H9 (cell line): ENCODE measurements at regions not wholly inside any gene's neighbourhood (a gene's known extent, or its start where the extent isn't known, plus 50 kb on each side); places are given as distances from the start of the nearest gene placed in this dataset.

Experiments used
- DNase-seq: peaks from one replicate; pipeline ENCODE4 v3.0.0-alpha.2; 2017
- H2AFZ ChIP-seq: one replicate; pipeline ENCODE4 v1.6.1; 2013; ENCODE audit warnings: mild to moderate bottlenecking, low read length, control low read depth, moderate library complexity
- H2AK5ac ChIP-seq: 2 replicates; pipeline ENCODE4 v1.6.1; 2013; ENCODE audit warnings: low read length, control low read depth, mixed read lengths; ENCODE audit not compliant: insufficient read length
- H2BK120ac ChIP-seq: one replicate; pipeline ENCODE4 v1.6.1; 2013; ENCODE audit warnings: low read depth, mild to moderate bottlenecking, low read length, control low read depth, inconsistent platforms; ENCODE audit not compliant: poor library complexity, severe bottlenecking
- H2BK12ac ChIP-seq: 2 replicates; pipeline ENCODE4 v1.6.1; 2013; ENCODE audit warnings: low read length, control low read depth, mixed read lengths, low read depth; ENCODE audit not compliant: insufficient read length
- H2BK15ac ChIP-seq: 2 replicates; pipeline ENCODE4 v1.6.1; 2013; ENCODE audit warnings: low read depth, low read length, control low read depth
- H2BK20ac ChIP-seq: one replicate; pipeline ENCODE4 v1.6.1; 2013; ENCODE audit warnings: low read depth, mild to moderate bottlenecking, low read length, control low read depth, inconsistent platforms; ENCODE audit not compliant: poor library complexity, severe bottlenecking
- H2BK5ac ChIP-seq: 2 replicates; pipeline ENCODE4 v1.6.1; 2013; ENCODE audit warnings: low read length, control low read depth, mixed read lengths; ENCODE audit not compliant: insufficient read length
- H3K14ac ChIP-seq: 2 replicates; pipeline ENCODE4 v1.6.1; 2013; ENCODE audit warnings: low read length, control low read depth; ENCODE audit not compliant: insufficient read depth
- H3K18ac ChIP-seq: 2 replicates; pipeline ENCODE4 v1.6.1; 2013; ENCODE audit warnings: low read depth, mild to moderate bottlenecking, mixed read lengths, low read length, control low read depth; ENCODE audit not compliant: insufficient read length
- H3K23ac ChIP-seq: 2 replicates; pipeline ENCODE4 v1.6.1; 2013; ENCODE audit warnings: low read length, control low read depth, mixed read lengths, low read depth; ENCODE audit not compliant: insufficient read length
- H3K23me2 ChIP-seq: 2 replicates; pipeline ENCODE4 v1.6.1; 2013; ENCODE audit warnings: low read depth, mild to moderate bottlenecking, mixed read lengths, low read length, control low read depth; ENCODE audit not compliant: insufficient read length, poor library complexity, severe bottlenecking
- H3K27ac ChIP-seq: 2 replicates; pipeline ENCODE4 v1.5.1; 2013; ENCODE audit warnings: low read length, control low read depth, mixed read lengths, low read depth; ENCODE audit not compliant: insufficient read length
- H3K27me3 ChIP-seq: 2 replicates; pipeline ENCODE4 v1.6.1; 2013; ENCODE audit warnings: low read length, control low read depth, inconsistent platforms; ENCODE audit not compliant: insufficient read depth
- H3K4ac ChIP-seq: 2 replicates; pipeline ENCODE4 v1.6.1; 2013; ENCODE audit warnings: low read depth, mild to moderate bottlenecking, control low read depth, inconsistent platforms, low read length, moderate library complexity
- H3K4me1 ChIP-seq: 2 replicates; pipeline ENCODE4 v1.6.1; 2013; ENCODE audit warnings: low read length, control low read depth, inconsistent platforms; ENCODE audit not compliant: insufficient read depth
- H3K4me2 ChIP-seq: 2 replicates; pipeline ENCODE4 v1.6.1; 2013; ENCODE audit warnings: low read length, control low read depth, mixed read lengths; ENCODE audit not compliant: insufficient read length, insufficient read depth
- H3K56ac ChIP-seq: 2 replicates; pipeline ENCODE4 v1.6.1; 2013; ENCODE audit warnings: low read depth, mild to moderate bottlenecking, mixed read lengths, low read length, control low read depth; ENCODE audit not compliant: insufficient read length
- H3K79me1 ChIP-seq: 2 replicates; pipeline ENCODE4 v1.6.1; 2013; ENCODE audit warnings: low read depth, mild to moderate bottlenecking, moderate library complexity, low read length, control low read depth, inconsistent platforms; ENCODE audit not compliant: insufficient read depth, poor library complexity, severe bottlenecking
- H3K79me2 ChIP-seq: 2 replicates; pipeline ENCODE4 v1.6.1; 2013; ENCODE audit warnings: low read length, control low read depth, inconsistent platforms; ENCODE audit not compliant: insufficient read depth
- H3K9ac ChIP-seq: 2 replicates; pipeline ENCODE4 v1.6.1; 2013; ENCODE audit warnings: low read length, control low read depth, mixed read lengths; ENCODE audit not compliant: insufficient read length; ENCODE audit errors: extremely low read depth
- H3K9me3 ChIP-seq: one replicate; pipeline ENCODE4 v1.6.1; 2013; ENCODE audit warnings: low read depth, low read length, inconsistent platforms; ENCODE audit not compliant: control insufficient read depth
- H3T11ph ChIP-seq: one replicate; pipeline ENCODE4 v1.6.1; 2013; ENCODE audit warnings: mild to moderate bottlenecking, low read length, control low read depth, inconsistent platforms
- H4K20me1 ChIP-seq: one replicate; pipeline ENCODE4 v1.6.1; 2013; ENCODE audit not compliant: control insufficient read depth, insufficient read length, insufficient read depth
- H4K5ac ChIP-seq: 2 replicates; pipeline ENCODE4 v1.6.1; 2013; ENCODE audit warnings: low read depth, mild to moderate bottlenecking, mixed read lengths, low read length, control low read depth; ENCODE audit not compliant: insufficient read length
- H4K8ac ChIP-seq: replicated peaks from 2 replicates; pipeline ENCODE4 v1.6.1; 2013; ENCODE audit warnings: low read length, control low read depth, mixed read lengths, low read depth; ENCODE audit not compliant: insufficient read length
- H4K91ac ChIP-seq: 2 replicates; pipeline ENCODE4 v1.6.1; 2013; ENCODE audit warnings: low read depth, mild to moderate bottlenecking, moderate library complexity, mixed read lengths, low read length, control low read depth; ENCODE audit not compliant: insufficient read length
- H3K27ac Mint-ChIP-seq, 3 experiments: 2 replicates in 2 of 3; 3 replicates in 1 of 3; pipeline ENCODE4 v1.8.0; 2020 to 2021; ENCODE audit warnings: mixed read lengths in 3 of 3, mild to moderate bottlenecking in 1 of 3, moderate library complexity in 1 of 3
- H3K27me3 Mint-ChIP-seq: 2 replicates; pipeline ENCODE4 v1.8.0; 2021; ENCODE audit warnings: low read depth, mild to moderate bottlenecking, moderate library complexity, mixed read lengths
- H3K36me3 Mint-ChIP-seq, 3 experiments: 2 replicates in 2 of 3; 3 replicates in 1 of 3; pipeline ENCODE4 v1.8.0; 2020 to 2021; ENCODE audit warnings: low read depth in 3 of 3, mixed read lengths in 3 of 3; ENCODE audit not compliant: insufficient read depth in 1 of 3
- H3K4me1 Mint-ChIP-seq, 2 experiments: 2 replicates each; pipeline ENCODE4 v1.8.0; 2020; ENCODE audit warnings: mixed read lengths in 2 of 2
- H3K4me3 Mint-ChIP-seq, 2 experiments: 2 replicates in 1 of 2; 3 replicates in 1 of 2; pipeline ENCODE4 v1.8.0; 2020 to 2021; ENCODE audit warnings: mild to moderate bottlenecking in 2 of 2, mixed read lengths in 2 of 2, moderate library complexity in 1 of 2
- H3K9me3 Mint-ChIP-seq, 2 experiments: 2 replicates in 1 of 2; 3 replicates in 1 of 2; pipeline ENCODE4 v1.8.0; 2020; ENCODE audit warnings: mild to moderate bottlenecking in 2 of 2, mixed read lengths in 2 of 2, moderate library complexity in 1 of 2
- CTCF ChIP-seq: fragments of 200-600 bp; sonication (generic); conservative IDR thresholded peaks from 3 replicates; pipeline ENCODE4 v1.8.0; 2021; ENCODE audit warnings: antibody characterized with exemption, mild to moderate bottlenecking
- WGBS: extraction: QIAGEN DNeasy Blood & Tissue Kit; methylation state at CpG from one replicate; pipeline ENCODE4 v1.1.7; 2013; ENCODE audit warnings: missing lambda C conversion rate, low lambda C conversion rate, mixed read lengths; ENCODE audit not compliant: insufficient read length; ENCODE audit errors: extremely low coverage; 5-methylcytosine and 5-hydroxymethylcytosine counted together

GRCh38 chr3:8371085-8371551, 130.5 kb upstream of the LMCD1 start:
- no peak overlapping the region for H3K27ac ChIP-seq
- TF ChIP-seq CTCF = no peak
- H3K36me3 Mint-ChIP-seq = no peaks in the 10 kb centered on the region; a peak in 1 of 7 replicates
- H3K4ac ChIP-seq = no peak overlapping the region
- no peak overlapping the region for H2BK120ac ChIP-seq
- H3K18ac ChIP-seq = no peak overlapping the region
- H3K23ac ChIP-seq = no peak overlapping the region
- H2AFZ ChIP-seq = no peak overlapping the region
- no peaks in the 10 kb centered on the region for H3K27me3 ChIP-seq
- no peaks in the 10 kb centered on the region for H4K20me1 ChIP-seq
- no CpG with 5 or more reads among the region's 2 CpGs for WGBS
- H2BK12ac ChIP-seq = no peak overlapping the region
- no peaks in the 10 kb centered on the region for H3K79me1 ChIP-seq
- H3K9me3 Mint-ChIP-seq = peaks cover under 1 to 2% of the 10 kb centered on the region in 2 experiments; a peak in 2 of 5 replicates
- H2AK5ac ChIP-seq = no peak overlapping the region
- H3K4me2 ChIP-seq = no peak overlapping the region
- H4K91ac ChIP-seq = no peak overlapping the region
- H3K4me1 ChIP-seq = no peaks in the 10 kb centered on the region
- no peak overlapping the region for H3K9ac ChIP-seq
- no peak overlapping the region for H3K14ac ChIP-seq
- H2BK15ac ChIP-seq = no peak overlapping the region
- H3K4me1 Mint-ChIP-seq = peaks cover 0 to 10% of the 10 kb centered on the region in 2 experiments; a peak in 1 of 4 replicates
- no peak overlapping the region for H2BK5ac ChIP-seq
- no peak for DNase-seq
- no peak overlapping the region for H3T11ph ChIP-seq
- no peak overlapping the region for H3K56ac ChIP-seq
- H4K5ac ChIP-seq = no peak overlapping the region
- H3K23me2 ChIP-seq = no peaks in the 10 kb centered on the region
- no peak overlapping the region for H4K8ac ChIP-seq
- H3K27ac Mint-ChIP-seq = no peak overlapping the region
- H3K27me3 Mint-ChIP-seq = no peaks in the 10 kb centered on the region
- no peaks in the 10 kb centered on the region for H3K79me2 ChIP-seq
- H3K4me3 Mint-ChIP-seq = no peak overlapping the region
- H2BK20ac ChIP-seq = no peak overlapping the region
- H3K9me3 ChIP-seq = no peaks in the 10 kb centered on the region
